CD1c-positive myeloid dendritic cell (primary cell): ENCODE measurements at regions not wholly inside any gene's neighbourhood (a gene's known extent, or its start where the extent isn't known, plus 50 kb on each side); places are given as distances from the start of the nearest gene placed in this dataset.
A peak's percentile ranks its signal among the peaks of the same experiment; 100 is the strongest.

Source experiments
- DNase-seq: peaks from one replicate; pipeline ENCODE4 v3.0.0-alpha.2; 2016; ENCODE audit errors: extremely low spot score

DNA sequence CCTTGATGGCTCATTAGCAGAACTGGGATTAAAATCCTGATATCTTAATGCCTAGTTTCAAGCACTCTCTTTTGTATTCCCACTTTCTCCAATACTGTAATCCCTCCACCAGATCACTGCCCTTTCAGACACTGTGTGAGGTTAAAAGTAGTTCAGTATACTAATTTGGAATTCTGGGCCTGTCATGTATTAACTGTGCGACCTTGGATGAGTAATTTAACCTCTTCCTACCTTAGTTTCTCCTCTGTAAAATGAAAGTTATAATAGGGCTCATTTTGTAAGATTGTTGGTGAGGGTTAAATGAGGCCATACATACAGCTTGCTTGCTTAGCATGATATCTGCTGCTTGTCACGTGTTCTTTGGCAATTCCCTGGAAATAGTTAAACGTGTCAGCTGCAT lies 207.3 kb upstream of the HS3ST1 start:
- no peak for DNase-seq

DNA sequence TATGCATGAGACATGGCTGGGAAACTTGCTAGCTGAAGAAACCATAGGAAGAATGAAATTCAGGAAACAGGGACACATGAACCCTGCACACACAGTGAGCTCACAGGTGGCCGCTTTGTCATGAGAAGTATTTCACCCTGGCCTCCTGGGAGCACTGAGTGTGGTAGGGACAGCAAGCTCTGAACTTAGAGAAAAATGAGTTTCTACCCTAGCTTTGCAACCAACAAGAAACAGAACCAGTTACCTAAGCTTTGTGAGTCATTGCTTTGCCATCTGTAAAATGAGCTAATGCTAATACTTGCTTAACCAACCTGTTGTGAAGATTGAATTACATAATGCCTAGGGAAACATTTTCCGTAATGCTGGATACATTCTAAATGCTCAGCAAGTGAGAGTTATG lies 206.6 kb upstream of the HS3ST1 start:
- no peak for DNase-seq

DNA sequence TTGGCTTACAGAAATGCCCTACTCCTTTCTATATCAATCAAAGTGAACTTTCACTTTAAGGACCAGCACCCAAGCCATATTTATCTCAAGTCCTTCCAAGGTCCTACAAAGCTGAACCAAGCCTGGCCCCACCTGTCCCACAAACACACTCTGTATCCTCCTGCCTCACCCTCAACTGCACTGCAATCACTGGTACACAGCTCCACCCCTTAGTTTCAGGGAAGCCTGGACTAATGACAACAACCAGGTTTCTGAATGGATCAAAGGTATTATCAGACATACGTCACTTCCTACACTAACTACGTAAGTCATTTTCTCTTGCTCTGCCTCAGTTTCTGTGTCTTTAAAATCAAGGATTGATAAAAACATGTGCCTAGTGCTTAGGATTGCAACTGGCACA lies 205.6 kb upstream of the HS3ST1 start:
- DNase-seq, result no peak

DNA sequence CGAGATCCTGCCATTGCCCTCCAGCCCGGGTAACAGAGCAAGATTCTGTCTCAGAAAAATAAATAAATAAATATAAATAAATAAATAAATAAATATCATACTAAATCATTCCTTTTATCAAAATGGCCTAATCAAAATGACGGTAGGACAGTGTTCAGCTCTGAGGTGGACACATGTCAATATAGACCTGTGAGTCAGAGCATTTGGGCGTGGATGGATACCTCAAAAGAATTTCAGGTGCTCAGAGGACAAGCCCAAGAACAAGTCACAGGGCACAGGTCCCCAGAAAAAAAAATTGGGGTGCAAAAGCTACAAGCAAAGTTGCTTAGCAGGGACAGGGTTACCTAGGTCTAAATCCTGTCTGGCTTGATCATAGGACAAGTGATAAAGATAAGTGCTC lies 204.7 kb upstream of the HS3ST1 start:
- no peak for DNase-seq

DNA sequence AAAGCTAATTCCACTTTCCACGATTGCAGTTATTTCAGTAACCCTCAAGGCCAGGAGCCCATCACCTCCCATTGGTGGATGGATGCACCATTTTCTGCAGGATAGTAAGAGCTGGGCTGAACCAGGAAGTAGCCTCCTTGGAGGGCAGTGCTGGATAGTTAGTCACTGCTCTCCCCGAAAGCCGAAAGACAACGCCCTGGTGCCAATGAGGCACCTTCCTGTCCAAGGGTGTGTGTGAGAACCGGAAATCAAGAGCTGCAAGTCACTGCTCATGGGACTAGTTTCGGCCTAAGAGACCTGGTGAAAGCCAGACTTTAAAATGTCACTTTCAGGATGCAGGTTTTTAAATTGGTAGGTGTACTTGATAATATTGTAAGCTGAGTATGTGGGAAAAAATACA lies 203.8 kb upstream of the HS3ST1 start:
- DNase-seq, result no peak

DNA sequence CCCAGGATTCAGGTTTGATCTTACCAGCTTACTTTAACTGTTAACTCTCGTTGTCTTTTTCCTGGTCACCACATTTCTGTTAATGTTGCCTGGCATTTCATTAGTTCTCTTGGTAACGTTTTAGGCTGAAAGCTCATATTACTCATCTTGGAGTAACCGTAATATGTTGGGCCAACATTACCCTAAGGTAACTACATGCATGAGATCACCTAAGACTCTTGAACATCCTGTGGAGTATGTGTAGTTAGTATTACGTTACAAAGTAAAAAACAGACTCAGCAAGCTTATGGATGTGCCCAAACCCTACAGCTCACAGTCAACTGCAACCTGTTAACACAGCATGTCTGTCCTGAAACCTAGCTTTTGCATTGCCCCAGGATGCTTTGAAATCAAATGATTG lies 203.3 kb upstream of the HS3ST1 start:
- DNase-seq, result no peak

DNA sequence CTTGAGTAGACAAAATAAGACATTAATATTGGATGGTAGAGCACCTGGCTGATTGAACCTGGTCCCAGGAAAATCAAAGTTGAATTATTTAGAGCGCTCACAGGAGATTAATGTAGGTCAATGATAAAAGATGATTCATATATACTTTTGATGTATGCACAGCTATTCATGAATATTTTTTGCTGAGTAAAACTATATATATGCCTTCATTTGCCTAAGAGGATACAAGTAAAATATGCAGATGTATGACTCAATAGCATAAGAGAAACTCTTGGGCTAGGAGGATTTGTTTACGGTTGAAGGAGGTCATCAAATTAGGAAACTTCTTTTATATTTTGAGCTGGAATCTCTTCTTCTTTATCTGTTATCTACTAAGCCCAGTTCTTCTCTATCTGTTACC lies 202.7 kb upstream of the HS3ST1 start:
- no peak for DNase-seq

DNA sequence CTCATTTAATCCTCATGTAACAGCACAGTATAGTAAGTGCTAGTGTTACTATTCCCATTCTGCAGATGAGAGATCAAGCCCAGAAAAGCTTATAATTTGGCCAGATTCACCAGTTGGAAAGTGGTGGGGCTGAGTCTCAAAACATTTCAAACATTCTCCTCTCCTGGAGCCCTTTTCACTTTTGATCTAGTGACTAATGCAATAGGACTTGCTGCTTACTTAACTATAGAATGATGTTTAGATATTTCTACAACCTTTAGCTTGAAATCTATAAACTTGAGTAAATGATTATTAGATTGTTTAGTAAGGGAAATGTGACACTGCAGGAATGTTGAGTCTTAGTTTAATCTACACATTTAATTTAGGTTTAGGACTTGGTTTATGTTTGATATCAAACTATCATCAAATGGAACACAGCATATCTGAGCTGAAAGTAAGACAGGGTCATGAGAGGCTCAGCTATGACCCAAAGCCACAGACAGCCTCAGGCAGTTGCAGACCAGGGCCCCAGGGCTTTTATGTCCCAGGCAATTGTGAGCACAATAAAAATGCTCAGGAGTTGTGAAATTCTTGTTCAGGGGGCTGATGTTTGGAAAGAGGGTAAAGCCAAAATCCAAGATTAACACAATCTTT lies 199.5 kb upstream of the HS3ST1 start:
- no peak for DNase-seq

DNA sequence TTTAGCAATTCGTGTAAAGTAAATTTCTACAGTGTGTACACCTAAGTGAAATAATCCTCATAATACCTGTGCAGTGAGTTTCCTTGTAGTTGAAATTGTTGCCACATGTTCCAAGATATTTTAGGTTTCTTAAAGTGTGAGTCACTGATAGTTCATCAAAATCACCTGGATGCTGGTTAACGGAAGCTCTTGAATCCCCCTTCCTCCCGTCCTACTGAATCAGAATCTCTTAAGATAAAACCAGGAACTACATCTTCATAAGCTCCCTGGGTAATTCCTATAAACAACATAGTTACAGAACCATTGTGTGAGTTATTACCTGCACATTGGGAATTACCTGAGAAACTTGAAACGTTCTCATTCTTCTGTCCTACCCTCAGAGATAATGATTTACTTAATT lies 197.4 kb upstream of the HS3ST1 start:
- DNase-seq, result no peak

DNA sequence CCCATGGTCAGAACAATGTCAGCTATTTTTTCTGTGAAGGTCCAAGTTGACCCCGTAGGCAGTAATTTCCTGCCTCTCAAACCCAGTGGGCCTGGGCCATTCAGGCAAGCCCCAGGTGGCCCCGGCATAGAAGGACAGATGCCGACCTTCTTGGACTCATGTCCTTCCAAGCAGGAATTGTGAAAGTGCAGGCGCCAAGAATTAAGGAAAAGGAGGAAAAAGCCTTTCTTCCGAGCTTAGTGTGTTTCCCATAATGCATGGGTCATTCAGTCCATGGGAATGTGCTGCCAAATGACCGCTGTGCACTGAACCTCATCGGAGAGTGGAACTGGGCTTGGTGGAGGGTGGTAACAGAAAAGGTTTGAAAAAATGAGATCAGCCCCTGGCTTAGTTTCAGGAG lies 196.5 kb upstream of the HS3ST1 start:
- DNase-seq, result no peak

DNA sequence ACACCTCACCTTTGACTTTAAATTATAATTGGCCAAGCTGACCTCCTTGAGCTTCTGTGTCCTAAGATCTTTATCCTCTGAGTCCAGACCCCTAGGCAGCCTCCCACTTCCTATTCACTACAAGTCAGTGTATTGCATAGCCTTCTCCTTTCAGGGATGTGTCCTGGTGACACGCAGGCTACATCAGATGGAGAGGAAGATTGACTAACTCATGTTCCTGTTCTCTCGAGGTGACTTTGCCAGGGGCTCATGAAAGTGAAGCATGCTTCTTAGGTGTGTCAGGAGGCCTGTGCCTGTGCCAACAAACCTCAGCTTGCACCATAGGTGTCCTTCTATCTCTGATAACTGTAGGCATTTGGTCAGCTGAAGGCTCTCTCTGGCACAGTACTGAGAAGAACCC lies 195.7 kb upstream of the HS3ST1 start:
- DNase-seq, result peak; percentile 5

DNA sequence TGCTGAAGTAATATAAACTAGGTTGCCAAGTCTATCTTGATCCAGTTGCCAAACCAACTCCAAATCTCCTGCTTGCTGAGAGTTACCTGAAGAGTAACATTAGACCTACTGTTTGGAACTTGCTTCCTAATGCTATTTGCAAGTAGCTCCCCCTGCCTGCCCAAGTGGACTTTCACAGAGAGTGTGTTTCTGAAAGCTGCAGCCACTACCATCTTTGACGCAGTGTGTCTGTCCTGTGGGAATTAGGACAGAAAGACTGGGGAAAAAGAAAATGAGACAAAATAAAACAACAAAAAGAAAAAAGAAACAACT lies 195.0 kb upstream of the HS3ST1 start:
- no peak for DNase-seq

DNA sequence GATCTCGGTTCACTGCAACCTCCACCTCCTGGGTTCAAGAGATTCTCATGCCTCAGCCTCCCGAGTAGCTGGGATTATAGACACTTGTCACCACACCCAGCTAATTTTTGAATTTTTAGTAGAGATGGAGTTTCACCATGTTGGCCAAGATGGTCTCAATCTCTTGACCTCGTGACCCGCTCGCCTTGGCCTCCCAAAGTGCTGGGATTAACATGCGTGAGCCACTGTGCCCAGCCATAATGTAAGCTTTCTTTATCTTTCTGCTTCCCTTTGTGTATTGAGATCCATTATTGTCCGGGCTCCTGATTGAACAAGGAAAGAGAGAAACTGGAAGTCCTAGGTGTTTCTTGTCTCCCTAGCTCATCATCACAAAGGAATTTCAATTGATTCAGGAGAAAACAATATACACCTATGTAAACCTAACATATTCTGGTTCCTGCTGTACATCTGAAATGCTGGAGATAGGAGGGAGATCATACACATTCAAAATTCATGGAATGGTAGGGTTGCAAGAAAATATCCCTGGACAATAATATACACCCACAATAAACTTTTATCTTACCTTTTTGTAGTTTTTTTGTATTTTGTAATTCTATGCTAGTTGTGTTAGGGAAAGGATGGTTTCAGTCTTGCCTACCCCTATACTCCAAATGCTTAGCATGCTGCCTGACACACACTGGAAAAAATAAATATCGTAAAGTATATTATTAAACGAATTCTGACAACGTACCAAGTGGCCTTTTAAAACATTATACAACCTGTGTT lies 194.4 kb upstream of the HS3ST1 start:
- DNase-seq, result no peak

DNA sequence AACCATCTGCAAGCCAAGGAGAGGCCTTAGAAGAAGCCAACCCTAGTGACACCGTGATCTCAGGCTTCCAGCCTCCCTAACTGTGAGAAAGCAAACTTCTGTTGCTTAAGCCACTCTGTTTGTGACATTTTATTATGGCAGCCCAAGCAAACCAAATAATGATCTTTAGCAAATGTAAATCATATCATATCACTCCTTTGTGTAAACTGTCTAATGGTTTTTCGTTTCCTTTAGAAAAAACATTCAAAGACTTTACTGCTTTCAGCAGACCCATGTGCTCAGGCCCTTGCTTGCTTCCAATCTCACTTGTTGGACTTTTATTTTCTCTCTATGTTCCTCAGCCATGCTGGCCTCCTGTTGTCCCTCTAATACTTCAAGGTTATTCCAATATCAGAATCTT lies 192.2 kb upstream of the HS3ST1 start:
- no peak for DNase-seq

DNA sequence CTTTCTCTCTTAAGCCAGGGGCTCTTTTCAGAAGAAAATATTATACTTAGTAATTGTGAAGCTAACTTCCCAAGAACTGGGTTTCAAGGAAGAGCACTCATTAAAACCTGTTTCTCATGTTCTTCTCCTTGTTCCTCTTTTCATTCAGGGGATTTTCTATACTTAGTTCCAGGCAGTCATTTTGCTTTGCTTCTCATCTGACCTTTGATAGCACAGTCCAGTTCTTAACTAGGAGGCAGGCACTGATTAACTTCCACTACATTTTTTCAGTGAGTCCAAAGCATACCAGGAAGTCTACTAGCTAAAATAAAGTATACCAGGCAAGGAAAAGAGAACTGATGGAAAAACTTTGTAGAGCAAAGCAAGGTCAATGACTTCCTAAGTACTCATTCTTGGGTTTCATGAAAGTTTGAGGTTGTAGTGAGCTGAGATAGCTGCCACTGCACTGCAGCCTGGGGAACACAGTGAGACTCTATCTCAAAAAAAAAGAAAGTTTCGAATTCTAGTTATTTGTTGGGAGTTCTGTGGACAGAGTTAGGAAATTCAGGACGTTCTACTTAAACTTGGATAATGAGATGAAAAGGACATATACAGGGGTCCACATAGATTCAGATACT lies 190.1 kb upstream of the HS3ST1 start:
- DNase-seq, result peak; percentile 42

DNA sequence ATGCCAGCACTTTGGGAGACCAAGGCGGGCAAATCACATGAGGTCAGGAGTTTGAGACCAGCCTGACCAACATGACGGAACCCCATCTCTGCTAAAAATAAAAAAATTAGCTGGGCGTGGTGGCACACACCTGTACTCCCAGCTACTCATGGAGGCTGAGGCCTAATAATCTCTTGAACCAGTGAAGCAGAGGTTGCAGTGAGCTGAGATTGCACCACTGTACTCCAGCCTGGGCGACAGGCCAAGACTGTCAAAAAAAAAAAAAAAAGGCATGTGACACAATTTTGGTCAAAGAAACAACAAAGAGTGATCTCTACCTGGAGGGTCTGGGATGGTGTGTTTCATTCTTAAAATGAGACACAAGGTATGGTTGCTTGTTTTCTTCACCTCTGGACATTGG lies 188.2 kb upstream of the HS3ST1 start:
- no peak for DNase-seq

DNA sequence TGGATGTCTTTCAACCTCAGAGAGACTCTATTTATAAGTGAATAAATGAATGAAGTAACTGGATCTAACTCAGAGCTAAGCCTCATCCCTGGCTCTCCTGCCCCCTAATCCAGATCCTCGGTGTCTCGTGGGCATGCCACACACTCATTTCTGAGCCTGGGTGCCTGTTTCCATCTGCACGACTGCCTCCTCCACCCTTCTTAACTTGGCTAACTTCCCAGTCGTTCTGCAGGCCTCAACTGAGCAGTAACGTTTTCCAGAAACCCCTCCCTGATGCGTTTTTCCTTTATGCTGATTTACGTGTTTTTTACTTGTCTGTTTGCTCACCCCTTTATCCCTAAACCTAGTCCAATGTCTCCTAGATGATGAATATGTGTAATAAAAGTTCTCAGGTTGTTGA lies 186.9 kb upstream of the HS3ST1 start:
- no peak for DNase-seq

DNA sequence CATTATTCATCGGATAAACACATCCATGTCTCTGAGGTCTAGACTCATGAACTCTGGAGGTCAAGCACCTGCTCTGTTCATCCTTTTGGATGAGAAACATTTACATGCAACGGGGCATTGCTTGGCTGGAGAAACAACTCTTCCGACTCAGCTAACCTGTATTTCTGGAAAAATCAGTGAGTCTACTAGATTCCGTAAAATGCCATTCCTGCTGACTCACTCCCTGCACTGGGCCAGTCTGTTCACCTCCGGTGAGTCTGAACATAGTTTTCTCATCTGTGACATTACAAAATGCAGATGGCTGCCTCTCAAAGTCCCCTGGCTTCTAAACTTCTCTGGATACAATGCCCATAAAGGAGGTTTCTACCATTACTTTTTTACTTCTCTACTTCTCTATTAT lies 185.7 kb upstream of the HS3ST1 start:
- DNase-seq, result no peak

DNA sequence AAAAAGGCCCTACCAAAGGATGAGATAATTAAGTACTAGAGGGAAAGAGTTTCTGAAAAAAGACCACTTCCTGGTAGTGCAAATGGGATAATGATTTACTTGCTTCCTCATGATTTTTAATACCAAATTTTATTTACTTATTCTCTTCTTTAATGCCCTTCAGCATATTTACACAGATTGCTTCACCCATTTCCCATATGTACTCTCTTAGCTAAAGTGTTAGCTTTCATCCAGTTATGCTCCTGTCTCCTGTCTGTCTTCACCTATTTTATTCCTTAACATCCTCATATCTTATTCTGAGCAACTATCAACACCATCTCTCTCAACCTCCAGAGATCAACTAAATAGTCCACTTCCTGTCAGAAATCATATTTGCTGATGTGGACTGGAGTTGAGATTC lies 183.2 kb upstream of the HS3ST1 start:
- no peak for DNase-seq

DNA sequence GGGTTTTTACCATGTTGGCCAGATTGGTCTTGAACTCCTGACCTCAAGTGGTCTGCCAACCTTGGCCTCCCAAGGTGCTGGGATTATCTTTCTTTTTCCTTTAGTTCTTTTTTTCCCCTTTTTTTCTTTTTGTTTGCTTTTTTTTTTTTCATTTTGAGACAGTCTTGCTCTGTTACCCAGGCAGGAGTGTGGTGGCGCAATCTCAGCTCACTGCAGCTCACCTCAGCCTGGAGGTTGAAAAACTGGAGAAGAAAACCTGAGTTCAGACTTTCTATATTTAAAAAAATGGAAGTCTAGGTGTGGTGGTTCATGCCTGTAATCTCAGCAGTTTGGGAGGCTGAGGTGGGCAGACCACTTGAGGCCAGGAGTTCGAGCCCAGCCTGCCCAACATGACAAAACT lies 181.1 kb upstream of the HS3ST1 start:
- DNase-seq, result no peak

DNA sequence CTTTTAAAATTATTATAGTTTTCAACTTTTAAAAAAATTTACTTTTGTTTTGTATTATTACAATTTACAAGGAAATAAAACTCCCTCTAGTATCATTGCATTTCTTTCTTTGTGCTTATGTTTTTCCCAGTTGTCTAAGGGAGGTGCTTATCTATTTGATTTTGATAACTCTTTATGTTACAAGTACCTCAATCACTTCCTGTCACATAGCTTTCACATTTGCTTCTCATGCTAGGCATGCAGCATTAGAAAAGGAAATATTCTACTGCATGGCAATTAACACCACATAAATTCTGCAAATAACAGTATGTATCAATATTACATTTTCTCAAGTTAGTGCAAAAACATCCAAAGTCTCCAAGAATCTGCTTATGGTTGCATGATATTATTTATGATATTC lies 180.3 kb upstream of the HS3ST1 start:
- no peak for DNase-seq

DNA sequence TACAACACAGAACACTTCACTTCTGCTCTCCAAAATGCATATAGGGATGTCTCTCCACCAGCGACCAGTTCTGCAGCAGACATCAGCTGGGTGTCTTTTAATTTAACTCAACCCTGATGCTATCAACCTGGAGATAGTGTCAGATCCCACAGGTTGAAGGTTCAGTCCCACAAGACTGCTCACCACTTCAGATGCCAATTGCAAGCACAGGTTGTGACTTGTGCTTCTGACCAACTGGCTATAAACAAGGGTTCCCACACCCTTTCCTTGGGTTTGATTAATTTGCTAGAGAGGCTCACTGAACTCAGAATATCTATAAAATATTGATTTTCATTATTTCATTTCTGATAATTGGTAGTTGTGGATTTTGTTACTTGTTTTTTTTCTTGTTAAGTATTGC lies 177.4 kb upstream of the HS3ST1 start:
- no peak for DNase-seq

DNA sequence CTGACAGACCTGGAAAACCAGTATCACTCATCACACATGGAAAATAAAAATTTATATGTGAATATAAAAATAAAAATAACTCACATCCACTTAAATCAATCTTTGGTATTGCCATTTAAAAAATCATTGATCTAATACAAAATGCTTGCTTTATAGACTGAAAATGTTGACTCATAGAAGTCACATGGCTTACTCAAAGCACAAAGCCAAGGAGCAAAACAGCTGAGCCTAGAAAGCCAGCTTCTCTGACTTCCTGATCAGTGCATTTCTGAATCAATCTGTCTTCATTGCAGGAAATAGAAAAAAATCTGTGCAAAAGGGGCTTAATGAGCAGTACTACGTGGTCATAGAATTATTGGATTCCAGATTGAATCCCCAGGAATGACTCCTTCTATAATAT lies 176.9 kb upstream of the HS3ST1 start:
- DNase-seq, result no peak

DNA sequence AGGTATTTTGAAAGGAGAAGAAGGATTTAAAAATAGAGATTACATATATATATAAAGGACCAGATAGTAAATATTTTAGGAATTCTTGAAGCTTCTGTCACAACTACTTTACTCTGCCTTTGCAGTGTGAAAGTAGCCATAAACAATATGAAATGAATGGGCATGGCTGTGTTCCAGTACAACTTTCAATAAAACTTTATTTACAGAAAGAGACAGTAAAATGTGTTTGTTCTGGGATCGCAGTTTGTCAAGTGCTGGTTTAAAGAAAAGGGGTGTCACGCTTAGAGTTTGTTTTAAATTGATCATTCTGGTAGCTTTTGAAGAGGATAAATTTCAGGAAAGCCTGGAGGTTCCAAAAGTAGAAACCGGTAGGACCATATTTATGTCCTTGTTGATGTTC lies 176.1 kb upstream of the HS3ST1 start:
- DNase-seq, result no peak
